ENCODE measurements at regions not wholly inside any gene's neighbourhood (a gene's known extent, or its start where the extent isn't known, plus 50 kb on each side); places are given as distances from the start of the nearest gene placed in this dataset.

- TF ChIP-seq POLR2A (IDR thresholded peaks at IDR 0.05) (no peak), CTCF (IDR thresholded peaks at IDR 0.05) (no peak)
- no peak overlapping the region for H3K27ac ChIP-seq
- H3K36me3 ChIP-seq, result no peaks in the 10 kb centered on the region
- no peaks in the 10 kb centered on the region for H3K9me3 ChIP-seq
- no peak for DNase-seq
- H3K4me1 ChIP-seq, result no peaks in the 10 kb centered on the region
- H3K4me3 ChIP-seq, result no peak overlapping the region
- H3K27me3 ChIP-seq, result no peaks in the 10 kb centered on the region
Measured at GRCh38 chr2:64371727-64372126, 82.2 kb upstream of the LGALSL start.

GRCh38 chr2:64374686-64375085 is 79.3 kb upstream of the LGALSL start:
- TF ChIP-seq CTCF (IDR thresholded peaks at IDR 0.05) (no peak), POLR2A (IDR thresholded peaks at IDR 0.05) (no peak)
- no peak for DNase-seq
- no peak overlapping the region for H3K4me3 ChIP-seq

GRCh38 chr2:64376926-64377325 is 77.0 kb upstream of the LGALSL start:
- no peaks in the 10 kb centered on the region for H3K4me1 ChIP-seq
- H3K27ac ChIP-seq, result no peak overlapping the region
- no peaks in the 10 kb centered on the region for H3K27me3 ChIP-seq
- no peak for TF ChIP-seq CTCF (IDR thresholded peaks at IDR 0.05)
- TF ChIP-seq POLR2A (IDR thresholded peaks at IDR 0.05), result no peak
- no peak overlapping the region for H3K4me3 ChIP-seq
- no peaks in the 10 kb centered on the region for H3K36me3 ChIP-seq
- DNase-seq, result no peak
- no peaks in the 10 kb centered on the region for H3K9me3 ChIP-seq

More at GRCh38 chr2:64374686-64375085, 79.3 kb upstream of the LGALSL start:
- H3K4me1 ChIP-seq, result no peaks in the 10 kb centered on the region
- no peaks in the 10 kb centered on the region for H3K9me3 ChIP-seq
- H3K27me3 ChIP-seq, result no peaks in the 10 kb centered on the region
- H3K36me3 ChIP-seq, result no peaks in the 10 kb centered on the region
- H3K27ac ChIP-seq, result no peak overlapping the region

GRCh38 chr2:64379186-64379585 is 74.8 kb upstream of the LGALSL start:
- Histone ChIP-seq H3K9me3 (no peaks in the 10 kb centered on the region), H3K4me3 (no peak overlapping the region), H3K27me3 (no peaks in the 10 kb centered on the region), H3K27ac (no peak overlapping the region), H3K4me1 (no peaks in the 10 kb centered on the region), H3K36me3 (no peaks in the 10 kb centered on the region)
- TF ChIP-seq CTCF (IDR thresholded peaks at IDR 0.05) (no peak), POLR2A (IDR thresholded peaks at IDR 0.05) (no peak)
- no peak for DNase-seq

- Histone ChIP-seq H3K27ac (no peak overlapping the region), H3K27me3 (no peaks in the 10 kb centered on the region), H3K4me3 (no peak overlapping the region), H3K4me1 (no peaks in the 10 kb centered on the region), H3K9me3 (no peaks in the 10 kb centered on the region), H3K36me3 (no peaks in the 10 kb centered on the region)
- TF ChIP-seq POLR2A (IDR thresholded peaks at IDR 0.05) (no peak), CTCF (IDR thresholded peaks at IDR 0.05) (no peak)
- DNase-seq, result no peak
Measured at GRCh38 chr2:64380853-64381527, 73.0 kb upstream of the LGALSL start.

All from Peyer's patch (tissue), 4 donors.